ENCODE measurements at regions not wholly inside any gene's neighbourhood (a gene's known extent, or its start where the extent isn't known, plus 50 kb on each side); places are given as distances from the start of the nearest gene placed in this dataset.
"Not testable (repeated sequence)": the region's sequence is repeated elsewhere in the genome, so short reads cannot be mapped to it uniquely, and the experiment has no call there.

- no peak for DNase-seq
These were observed 581.5 kb downstream of the TBL1XR1 start for GRCh38 chr3:176615826-176616225.

DNA sequence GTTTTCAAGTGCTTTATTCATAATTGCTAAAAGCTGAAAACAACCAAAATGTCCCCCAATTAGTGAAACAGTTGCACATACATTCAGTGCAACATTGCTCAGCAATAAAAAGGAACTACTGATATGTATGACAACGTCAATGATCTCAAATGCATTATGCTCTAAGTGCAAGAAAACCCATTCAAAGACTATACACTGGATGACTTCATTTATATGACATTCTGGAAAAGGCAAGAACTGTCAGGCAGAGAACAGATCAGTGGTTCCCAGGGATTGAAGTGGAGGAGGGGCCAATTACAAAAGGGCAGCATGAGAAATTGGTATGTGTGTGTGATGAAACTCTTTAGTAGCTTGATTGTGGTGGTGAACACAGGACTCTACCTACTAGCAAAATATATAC, 585.6 kb downstream of the TBL1XR1 start:
- DNase-seq = no peak

DNA sequence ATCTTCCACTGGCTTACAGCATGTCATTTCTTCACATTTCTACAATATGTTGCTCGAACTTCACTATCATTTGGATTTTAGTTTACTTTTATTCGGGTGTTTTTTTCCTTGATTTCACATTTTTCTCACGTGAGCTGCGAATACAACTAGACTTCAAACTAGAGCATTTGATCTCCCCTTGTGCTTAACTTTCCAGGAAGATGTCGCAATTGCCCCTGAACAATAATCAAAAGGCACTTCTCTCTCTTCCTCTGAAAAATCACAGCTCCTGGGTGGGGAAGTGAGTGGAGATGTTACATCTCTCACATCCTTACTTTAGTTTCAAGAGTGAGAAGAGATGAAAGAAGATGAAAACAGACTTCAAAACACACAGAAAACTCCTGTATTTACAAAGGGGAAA, 587.9 kb downstream of the TBL1XR1 start:
- no peak for DNase-seq

GRCh38 chr3:176605553-176605952, 591.7 kb downstream of the TBL1XR1 start:
- DNase-seq = not testable (repeated sequence)

- no peak for DNase-seq
These were observed 602.0 kb downstream of the TBL1XR1 start for GRCh38 chr3:176595307-176595706.

- no peak for DNase-seq
These were observed 606.6 kb downstream of the TBL1XR1 start for GRCh38 chr3:176590722-176591121.

DNA sequence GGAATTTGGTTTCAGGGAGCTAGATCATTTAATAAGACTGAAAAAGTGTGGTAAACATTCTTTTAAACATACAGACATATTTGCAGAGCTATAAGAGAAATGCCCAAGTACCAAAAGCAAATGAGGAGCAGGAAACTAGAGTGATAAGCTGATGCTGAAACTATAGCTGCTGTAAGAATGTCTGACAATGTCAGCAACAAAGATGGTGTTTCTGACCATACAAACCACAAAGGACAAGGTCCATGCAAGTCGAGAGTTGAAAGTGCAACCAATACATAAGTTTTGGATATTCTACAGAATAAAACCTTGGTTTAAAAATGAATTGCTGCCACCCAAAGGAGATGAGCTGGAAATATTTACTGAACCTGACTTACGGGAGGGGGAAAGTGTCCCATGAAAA, 610.2 kb downstream of the TBL1XR1 start:
- DNase-seq = no peak

GRCh38 chr3:176584413-176585176, 612.7 kb downstream of the TBL1XR1 start:
- DNase-seq = no peak

- no peak for DNase-seq
These were observed 613.3 kb downstream of the TBL1XR1 start for GRCh38 chr3:176583956-176584355.

GRCh38 chr3:176581589-176581988, 615.7 kb downstream of the TBL1XR1 start:
- no peak for DNase-seq

DNA sequence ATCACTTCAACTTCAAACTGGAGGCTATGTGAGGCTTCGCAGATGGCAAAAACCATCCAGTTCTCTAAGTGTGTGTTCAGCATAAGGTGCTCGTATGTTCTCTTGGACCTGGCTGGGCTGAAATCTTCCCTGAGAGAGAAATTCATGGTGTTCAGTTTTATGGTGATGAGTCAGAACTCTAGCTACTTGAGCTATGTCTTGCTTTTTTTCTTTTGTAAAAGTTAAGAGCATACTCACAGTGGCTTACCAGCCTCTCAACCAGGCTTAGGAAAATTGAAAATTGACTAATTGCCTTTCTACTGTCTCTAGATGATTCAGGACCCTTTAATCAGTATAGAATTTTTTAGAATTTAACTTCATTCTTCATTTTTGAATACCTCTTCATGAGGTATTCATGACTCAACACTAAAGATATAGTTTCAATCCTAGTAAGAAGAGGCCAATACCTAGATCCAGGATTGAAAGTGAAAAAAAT, 617.5 kb downstream of the TBL1XR1 start:
- no peak for DNase-seq

DNA sequence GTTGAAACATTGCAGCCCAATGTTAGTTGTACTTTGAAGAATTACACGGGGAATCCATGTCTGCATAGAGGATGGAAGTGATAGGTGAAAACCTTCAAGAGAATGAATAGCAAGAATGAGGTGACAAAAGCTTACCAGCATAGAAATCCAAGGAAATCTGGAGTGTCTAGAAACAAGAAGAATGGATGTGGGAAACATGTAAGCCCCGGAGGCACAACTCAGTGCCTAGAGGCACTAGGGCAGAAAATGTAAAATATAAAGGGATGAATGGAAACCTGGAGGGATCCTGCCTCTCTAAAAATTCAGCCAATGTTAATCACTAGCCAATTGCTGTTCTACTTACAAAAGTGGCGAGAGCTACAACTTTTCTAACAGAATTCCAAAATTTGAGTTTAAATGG, 619.0 kb downstream of the TBL1XR1 start:
- DNase-seq = no peak

DNA sequence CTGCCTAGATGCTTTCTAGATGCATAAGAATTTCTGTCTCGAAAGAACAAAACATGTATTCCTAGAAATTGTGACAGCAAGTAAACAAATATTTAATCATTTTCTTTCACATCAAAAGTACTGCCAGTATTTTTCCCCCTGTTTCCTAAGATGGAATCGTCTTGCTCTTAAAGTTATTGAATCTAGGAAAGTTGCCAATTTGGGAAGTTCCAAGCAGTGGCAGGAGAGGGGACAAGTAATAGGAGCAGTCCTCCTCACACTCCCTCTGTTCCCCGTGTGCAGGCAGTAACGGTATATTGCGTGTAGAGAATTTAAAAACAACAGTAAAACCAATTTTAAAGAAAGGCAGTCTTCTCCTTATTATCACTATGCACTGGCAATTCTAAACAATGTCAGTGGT, 619.8 kb downstream of the TBL1XR1 start:
- DNase-seq = no peak

GRCh38 chr3:176574786-176575185, 622.5 kb downstream of the TBL1XR1 start:
- DNase-seq = no peak

DNA sequence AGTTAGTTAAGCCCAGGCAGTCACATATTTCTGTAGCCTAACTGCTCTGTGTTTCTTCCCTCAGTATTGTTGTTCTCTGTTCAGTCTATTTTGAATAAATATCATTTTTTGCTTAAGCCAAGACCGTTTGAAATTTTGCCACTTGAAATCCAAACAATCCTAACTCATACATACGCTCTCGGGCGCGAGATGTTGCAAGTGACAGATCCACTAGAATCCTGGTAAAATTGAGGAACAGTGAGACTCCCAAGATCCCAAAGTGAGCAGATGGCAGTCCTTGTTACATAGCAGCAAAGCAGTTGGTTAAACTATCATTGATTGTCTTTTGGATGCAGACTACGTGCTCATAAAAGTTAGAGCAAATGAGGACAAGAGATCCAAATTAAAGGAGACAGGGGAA, 625.4 kb downstream of the TBL1XR1 start:
- DNase-seq = no peak

GRCh38 chr3:176570992-176571391, 626.3 kb downstream of the TBL1XR1 start:
- DNase-seq = no peak

DNA sequence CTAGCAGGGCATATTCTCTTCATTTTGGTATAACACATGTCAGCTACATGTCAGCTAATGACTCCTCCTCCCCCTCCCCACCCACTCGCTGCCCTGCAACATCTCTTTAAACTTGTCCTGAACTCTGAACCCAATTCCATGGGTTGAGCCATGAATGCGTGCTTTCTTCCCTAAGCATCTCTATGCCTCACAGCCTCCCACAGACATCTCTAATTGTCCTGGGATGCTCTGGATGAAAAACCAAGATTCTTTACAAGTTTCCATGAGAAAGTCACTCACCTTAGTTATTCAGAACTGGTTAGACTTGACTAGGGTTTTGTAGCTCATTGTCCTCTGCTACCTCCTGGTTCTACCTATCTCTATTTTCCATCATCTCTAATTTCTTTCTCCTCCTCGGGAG, 629.1 kb downstream of the TBL1XR1 start:
- DNase-seq = no peak

- no peak for DNase-seq
These were observed 630.5 kb downstream of the TBL1XR1 start for GRCh38 chr3:176566757-176567156.

DNA sequence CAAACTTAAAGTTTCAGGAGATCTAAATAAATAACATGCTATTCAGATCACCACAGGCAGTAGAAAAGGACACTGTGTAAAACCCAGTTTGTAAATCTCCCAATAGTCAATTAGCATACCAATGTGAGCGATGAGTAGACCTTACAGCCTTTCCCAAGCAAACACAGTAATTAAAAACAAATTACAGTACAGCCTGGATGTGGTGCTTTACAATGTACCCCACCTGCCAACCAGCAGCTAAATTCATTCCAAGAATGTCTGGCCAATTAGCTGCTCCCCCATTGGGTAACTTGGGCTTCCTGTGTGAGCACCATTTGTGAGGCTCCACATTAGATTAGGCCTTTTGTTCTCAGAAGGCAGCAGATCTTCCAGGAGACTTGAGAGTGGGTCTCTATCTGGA, 635.0 kb downstream of the TBL1XR1 start:
- no peak for DNase-seq

DNA sequence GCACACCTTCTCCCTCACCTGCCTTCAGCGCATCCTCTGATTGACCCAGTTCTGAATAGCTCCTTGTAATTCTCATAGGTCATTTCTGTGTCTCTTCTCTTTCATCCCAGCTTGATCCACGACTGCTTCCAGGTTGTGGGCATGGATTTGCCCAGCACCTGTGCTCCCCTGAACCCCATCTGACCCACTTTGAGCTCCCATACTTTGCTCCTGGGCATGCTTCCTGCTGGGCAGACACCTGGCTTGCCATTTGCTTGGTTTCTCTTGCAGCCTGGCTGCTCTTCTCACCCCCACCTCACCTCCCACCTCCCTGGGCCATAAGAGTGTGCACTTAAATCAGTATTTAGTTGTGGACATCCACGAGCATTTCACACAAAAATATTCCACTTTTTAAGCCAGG, 635.5 kb downstream of the TBL1XR1 start:
- no peak for DNase-seq

DNA sequence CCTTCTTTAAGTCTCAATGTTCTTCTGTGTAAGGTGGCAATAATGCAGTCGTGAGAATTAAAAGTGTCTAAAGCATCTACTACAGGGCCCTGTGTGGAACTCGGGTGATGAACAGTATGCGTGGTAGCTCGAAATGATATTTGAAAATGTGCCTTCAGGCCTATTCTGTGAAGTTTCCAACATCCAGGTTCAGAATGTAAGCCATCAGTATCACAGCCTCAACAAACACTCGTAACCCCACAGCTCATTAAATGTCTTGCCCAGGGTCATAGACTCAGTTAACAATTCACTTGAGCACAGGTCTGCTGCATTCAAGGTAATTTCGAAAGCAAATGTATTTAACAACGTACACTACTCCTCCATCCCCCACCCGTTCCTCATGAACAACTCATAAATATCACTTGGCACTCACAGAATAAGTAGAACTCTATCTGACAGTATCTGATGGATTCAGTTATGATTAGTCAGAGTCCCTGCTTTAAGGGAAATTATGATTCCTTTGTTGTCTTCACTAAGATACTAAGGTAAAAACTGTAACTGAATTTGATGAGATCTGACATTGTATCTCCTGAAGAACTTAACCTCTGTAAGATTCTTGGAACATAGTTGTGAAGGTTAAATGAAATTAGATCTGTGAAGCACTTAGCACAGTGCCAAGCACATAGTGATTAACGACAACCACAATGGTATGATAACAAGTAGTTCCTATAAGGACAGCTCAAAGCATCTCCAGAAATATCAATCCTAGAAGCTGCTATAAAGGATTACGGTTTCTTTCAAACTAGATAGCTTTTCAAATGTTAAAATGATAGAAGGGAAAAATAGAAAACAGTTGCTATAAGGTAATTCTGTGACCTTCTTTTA, 642.3 kb downstream of the TBL1XR1 start:
- DNase-seq = no peak

- DNase-seq = no peak
These were observed 643.0 kb downstream of the TBL1XR1 start for GRCh38 chr3:176554264-176554663.

DNA sequence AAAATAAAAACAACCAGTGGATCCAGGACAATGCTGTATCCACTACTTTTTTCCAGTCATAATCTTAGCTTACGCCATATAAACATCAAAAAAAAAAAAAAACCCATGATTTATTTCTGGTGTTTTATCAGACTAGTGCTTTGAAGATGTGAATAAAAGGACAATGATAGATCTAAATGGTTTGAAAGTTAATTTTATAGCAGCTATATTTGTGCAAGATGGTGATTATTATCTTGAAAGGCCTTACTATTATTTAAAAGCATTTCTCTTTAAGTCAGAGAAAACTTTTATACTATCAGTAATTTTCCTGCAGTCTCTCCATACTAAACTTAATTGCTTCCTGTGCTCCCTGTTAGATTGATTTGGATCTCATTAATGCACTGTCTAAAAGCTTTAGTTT, 670.3 kb downstream of the TBL1XR1 start:
- DNase-seq = no peak

DNA sequence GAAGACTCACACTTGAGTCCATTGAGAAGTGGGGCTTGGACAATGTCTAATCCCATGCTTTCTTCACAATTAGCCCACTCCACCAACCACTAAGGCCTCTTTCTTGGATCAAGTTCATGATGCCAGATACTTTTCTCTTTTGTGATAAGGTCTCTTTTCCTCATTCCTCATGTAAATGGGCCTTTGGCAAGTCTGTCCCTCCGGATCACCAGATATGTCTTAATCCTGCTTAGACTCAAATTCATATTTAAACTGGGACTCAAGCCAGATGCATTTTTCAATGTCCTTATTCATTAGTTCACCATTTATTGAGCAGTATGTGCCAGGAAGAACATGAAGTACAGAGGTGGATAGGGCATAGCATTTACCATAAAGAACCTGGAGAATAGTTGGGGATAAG, 671.1 kb downstream of the TBL1XR1 start:
- DNase-seq = no peak

All from CD4-positive, alpha-beta T cell treated with Interleukin-10 for 1 hour (primary cell).